M059J (cell line): ENCODE measurements at regions not wholly inside any gene's neighbourhood (a gene's known extent, or its start where the extent isn't known, plus 50 kb on each side); places are given as distances from the start of the nearest gene placed in this dataset.

ENCODE experiments used
- DNase-seq: peaks from one replicate; pipeline ENCODE4 v3.0.0-alpha.2; 2012; ENCODE audit warnings: low read depth

DNA sequence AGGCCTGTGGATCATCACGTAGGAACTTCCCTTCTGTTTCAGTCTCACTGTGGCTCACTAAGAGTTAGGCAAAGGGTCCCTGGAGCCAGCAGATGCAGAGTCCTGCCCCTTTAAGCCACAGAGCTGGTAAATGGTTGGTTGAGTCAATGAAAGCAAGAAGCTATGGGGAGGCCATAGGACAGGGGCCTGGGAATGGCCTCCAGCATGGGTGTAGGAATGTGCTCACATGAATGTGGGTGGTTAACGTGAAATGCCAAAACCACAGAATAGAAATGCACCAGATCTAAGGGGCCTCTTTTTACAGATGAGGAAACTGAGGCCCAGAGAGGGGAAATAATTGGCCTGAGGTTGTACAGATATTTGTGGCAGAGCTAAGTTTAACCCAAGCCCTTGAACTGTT, 150.3 kb downstream of the TLE3 start:
- DNase-seq: no peak

DNA sequence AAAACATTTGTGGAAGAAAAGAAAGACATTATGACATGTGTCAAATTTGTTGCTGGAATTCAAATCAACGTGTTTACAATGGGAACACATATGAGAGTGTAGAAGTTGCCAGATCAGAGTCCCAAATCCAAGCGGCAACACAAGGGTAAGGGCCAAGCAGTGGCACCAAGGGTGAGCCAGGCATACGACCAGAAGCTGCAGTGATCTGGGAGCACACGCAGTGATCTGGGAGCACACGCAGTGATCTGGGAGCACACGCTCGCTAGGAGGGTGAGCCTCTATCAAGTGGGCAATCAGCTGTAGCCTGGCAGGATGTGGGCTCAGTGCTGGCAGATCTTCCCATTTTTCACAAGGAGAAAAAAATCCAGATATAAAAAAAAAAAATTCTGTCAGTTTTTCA, 148.2 kb downstream of the TLE3 start:
- no peak for DNase-seq

- DNase-seq: no peak
Measured at GRCh38 chr15:69951256-69951897, 146.3 kb downstream of the TLE3 start.

GRCh38 chr15:69951898-69952555, 145.7 kb downstream of the TLE3 start:
- no peak for DNase-seq

GRCh38 chr15:69953051-69953450, 144.7 kb downstream of the TLE3 start:
- no peak for DNase-seq

GRCh38 chr15:69953816-69954215, 143.9 kb downstream of the TLE3 start:
- no peak for DNase-seq

DNA sequence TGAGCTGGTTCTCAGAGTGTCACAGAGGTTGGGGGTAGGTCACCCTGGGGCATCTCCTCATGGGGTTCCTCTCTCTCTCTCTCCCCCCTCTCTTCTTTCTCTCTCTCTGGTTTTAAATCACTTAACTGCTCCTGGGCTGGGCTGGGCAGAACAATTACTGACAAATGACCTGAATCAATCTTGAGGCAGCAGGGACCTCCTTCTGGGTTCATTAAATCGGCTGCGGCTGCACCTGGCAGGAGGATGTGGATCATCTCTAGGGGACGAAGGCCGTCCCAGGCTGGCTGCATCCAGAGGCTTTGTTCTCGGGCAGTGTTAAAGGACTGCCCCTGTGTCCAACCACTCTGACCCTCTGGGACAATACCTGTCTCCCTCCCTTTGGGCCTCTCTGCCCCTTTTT, 143.1 kb downstream of the TLE3 start:
- DNase-seq: no peak

DNA sequence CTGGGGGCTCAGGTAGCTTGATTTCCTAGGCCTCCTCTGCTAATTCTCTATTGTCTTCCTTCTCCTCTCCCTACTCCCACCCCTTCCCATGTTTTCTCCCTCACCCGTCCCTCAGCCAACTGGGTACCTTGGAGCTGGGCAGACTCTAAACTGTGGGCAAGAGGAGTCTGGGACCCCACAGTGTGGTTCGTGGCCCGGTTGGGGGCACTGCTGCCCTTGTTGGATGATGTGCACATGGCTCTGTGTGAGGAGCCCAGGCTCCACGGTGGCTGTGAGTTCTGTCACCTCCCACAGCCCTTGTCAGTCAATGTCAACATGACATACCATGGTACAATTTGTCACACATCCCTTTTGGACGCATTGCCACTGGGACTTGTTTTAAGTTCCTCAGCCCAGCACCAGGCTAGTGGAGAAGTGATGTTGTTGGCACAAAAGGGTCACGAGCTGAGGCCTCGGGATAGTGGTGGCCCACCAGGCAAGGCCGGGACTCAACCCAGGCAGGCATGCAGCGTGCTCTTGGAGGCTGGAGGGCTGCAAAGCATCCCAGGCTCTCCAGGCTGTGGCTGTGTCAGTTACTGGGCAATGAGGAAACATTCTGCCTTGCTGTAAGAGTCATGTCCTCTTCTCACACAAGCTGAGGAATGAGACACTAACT, 142.3 kb downstream of the TLE3 start:
- DNase-seq: no peak

DNA sequence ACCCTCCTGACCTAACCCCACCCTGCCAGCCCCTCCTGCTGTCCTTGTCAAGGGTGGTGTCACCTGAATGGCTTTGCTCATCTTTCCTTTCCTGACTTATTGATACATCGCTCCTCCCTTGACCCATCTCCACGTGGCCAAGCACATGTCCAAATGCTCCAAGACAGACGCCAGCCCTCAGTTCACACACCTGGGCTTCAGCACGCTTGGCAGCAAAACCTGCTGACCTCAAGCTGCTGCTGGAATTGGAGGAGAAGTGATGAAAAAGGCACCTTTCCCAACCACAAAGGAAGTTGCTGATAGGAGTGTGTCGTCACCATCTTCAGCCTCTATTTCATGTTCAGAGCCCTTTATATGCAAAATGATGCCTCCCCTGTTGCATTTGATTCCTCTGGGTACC, 141.3 kb downstream of the TLE3 start:
- DNase-seq: no peak

GRCh38 chr15:69957175-69957574, 140.5 kb downstream of the TLE3 start:
- no peak for DNase-seq

GRCh38 chr15:69958496-69959084, 139.1 kb downstream of the TLE3 start:
- no peak for DNase-seq

GRCh38 chr15:69962561-69962960, 135.2 kb downstream of the TLE3 start:
- DNase-seq: no peak

GRCh38 chr15:69963385-69963784, 134.3 kb downstream of the TLE3 start:
- no peak for DNase-seq

DNA sequence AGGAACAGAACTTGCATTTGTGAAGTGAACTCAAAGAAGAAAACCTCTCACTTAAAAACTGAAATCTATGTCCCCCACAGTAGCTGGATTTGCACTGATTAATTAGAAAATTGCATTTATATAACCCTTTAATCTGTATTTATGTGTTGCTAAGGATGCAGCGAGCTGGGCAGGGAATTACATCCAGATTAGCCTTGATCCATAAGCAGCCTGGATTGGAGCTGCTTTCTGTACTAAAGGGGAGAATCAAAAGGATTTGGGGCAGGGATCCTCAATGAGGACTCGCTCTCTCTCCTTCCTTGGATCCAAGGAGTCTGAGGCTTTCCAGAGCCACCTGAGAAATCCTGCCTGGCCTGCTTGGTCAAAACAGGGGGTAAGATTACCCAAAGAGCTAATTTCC, 125.9 kb downstream of the TLE3 start:
- no peak for DNase-seq

- no peak for DNase-seq
Measured at GRCh38 chr15:69972436-69972835, 125.3 kb downstream of the TLE3 start.

DNA sequence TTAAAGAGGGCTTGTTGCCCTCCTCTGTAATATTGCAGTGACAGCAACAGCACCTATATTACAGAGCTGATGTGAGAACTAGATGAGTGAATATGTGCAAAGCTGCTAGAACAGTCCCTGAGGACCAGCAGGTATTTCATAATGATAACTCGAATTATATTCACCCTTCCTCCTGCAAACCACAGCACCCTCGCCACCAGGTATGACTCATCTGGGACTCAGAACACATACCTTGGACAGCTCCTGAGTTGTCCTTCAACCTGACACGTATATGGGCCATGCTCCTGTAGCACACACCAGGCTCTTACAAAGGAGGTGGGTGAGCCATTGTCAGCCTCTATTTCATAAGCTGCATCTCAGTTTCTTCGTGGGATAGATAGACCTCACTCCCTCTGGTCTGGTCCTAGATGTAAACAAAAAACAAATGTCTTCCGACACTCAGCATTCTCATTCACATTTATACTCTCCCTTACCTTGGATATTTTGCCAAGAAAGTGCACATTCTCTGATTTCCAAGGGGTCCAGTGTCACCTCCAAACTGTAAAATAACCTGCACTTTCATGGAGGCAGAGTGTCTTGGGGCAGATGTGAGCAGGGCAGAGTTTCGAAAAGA, 124.5 kb downstream of the TLE3 start:
- peak; percentile 66 for DNase-seq

- no peak for DNase-seq
Measured at GRCh38 chr15:69973880-69974279, 123.8 kb downstream of the TLE3 start.

DNA sequence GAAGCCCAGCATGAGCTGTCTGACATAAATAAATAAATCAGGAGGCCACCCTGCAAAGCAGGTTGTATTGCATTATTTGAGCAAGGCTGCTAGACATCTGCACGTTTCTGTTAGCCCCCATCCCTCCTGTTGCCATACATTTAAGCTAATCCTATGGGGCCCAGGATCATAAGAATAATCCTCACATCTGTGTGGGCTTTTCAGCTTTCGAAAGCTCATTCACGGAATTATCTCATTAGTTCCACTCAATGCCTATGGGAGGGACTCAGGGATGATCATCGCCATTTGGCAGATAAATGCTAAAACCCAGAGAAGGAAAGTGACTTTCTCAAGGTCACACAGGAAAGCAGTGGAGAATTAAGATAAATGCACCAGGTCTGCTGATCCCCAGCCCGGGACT, 123.4 kb downstream of the TLE3 start:
- DNase-seq: no peak

DNA sequence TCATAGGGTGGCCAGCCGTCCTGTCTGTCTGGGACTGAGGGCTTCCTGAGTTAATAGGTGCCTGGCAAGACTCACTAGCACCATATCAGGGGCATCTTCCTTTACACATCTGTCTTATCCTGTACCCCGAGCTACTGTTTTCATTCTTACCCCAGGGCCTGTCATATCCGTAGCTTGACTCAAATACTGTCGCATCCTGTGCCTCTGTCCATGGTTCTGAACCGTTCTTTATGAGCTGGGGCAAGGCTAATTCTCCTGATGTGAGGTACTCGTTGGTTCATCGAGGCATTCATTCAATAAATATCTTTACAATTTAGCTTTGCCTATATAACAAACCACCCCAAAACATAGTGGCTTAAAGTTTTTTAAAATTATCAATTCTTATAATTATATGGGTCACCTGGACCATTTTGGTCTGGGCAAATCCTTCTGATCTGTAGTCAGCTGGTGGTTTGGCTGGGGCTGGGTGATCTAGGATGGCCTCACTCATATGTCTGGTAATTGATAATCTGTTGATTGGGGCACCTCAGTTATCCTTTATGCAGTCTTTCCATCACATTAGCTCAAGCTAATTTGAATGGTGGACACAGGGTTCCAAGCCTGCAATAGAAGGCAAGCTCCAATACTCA, 121.2 kb downstream of the TLE3 start:
- DNase-seq: peak; percentile 52

- no peak for DNase-seq
Measured at GRCh38 chr15:69978603-69979002, 119.1 kb downstream of the TLE3 start.

DNA sequence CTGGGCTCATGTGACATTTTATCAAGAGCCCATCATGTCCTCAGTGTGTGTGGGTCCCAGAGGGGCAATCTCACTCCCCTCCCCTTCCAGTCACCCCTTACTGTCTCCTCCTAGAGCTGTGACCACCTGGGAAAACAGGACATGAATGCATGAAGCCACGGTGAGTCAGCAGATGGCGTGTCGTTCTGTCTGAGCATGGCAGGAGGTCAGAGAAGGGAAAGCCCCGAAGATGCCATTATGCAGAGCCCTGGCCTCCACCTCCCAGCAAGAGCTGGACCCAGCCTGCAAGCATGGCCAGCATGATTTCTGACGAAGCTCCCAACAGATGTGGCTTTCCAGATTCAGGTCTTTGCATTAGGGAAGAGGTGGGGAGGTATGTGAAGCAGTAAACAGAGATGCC, 118.5 kb downstream of the TLE3 start:
- peak; percentile 71 for DNase-seq

GRCh38 chr15:69979783-69980182, 117.9 kb downstream of the TLE3 start:
- DNase-seq: no peak
